Kidney epithelial cell (primary cell): ENCODE measurements at regions not wholly inside any gene's neighbourhood (a gene's known extent, or its start where the extent isn't known, plus 50 kb on each side); places are given as distances from the start of the nearest gene placed in this dataset.

Experiments
- DNase-seq: peaks from one replicate; pipeline ENCODE4 v3.0.0-alpha.2; 2010; ENCODE audit warnings: low read depth
- H3K27me3 ChIP-seq: 2 replicates; pipeline ENCODE4 v1.6.0; 2011; ENCODE audit warnings: low read length; ENCODE audit not compliant: control insufficient read depth, insufficient read depth
- H3K36me3 ChIP-seq: 2 replicates; pipeline ENCODE4 v1.5.1; 2011; ENCODE audit warnings: low read length; ENCODE audit not compliant: control insufficient read depth, insufficient read depth
- H3K4me3 ChIP-seq: 2 replicates; pipeline ENCODE4 v1.5.1; 2011; ENCODE audit warnings: low read depth, mild to moderate bottlenecking, control low read depth, low read length
- CTCF ChIP-seq: IDR thresholded peaks from 2 replicates; pipeline ENCODE4 v1.5.1; 2011; ENCODE audit warnings: mild to moderate bottlenecking, moderate library complexity, low read length, control low read depth, inconsistent platforms; ENCODE audit not compliant: insufficient read depth, poor library complexity, severe bottlenecking

GRCh38 chr3:22745321-22745720, 457.8 kb upstream of the UBE2E2 start:
- Histone ChIP-seq H3K4me3 (no peak overlapping the region), H3K36me3 (no peaks in the 10 kb centered on the region), H3K27me3 (no peaks in the 10 kb centered on the region)
- no peak for DNase-seq
- TF ChIP-seq CTCF = no peak

- Histone ChIP-seq H3K36me3 (no peaks in the 10 kb centered on the region), H3K4me3 (no peak overlapping the region), H3K27me3 (no peaks in the 10 kb centered on the region)
- TF ChIP-seq CTCF = no peak
- no peak for DNase-seq
Observed at GRCh38 chr3:22746221-22746620, 456.9 kb upstream of the UBE2E2 start.

- Histone ChIP-seq H3K36me3 (no peaks in the 10 kb centered on the region), H3K4me3 (no peak overlapping the region), H3K27me3 (no peaks in the 10 kb centered on the region)
- no peak for DNase-seq
- TF ChIP-seq CTCF = no peak
Observed at GRCh38 chr3:22748453-22749045, 454.6 kb upstream of the UBE2E2 start.

GRCh38 chr3:22759636-22760310, 443.4 kb upstream of the UBE2E2 start:
- no peak for DNase-seq
- Histone ChIP-seq H3K36me3 (no peaks in the 10 kb centered on the region), H3K27me3 (no peaks in the 10 kb centered on the region), H3K4me3 (no peak overlapping the region)
- TF ChIP-seq CTCF = no peak

- Histone ChIP-seq H3K36me3 (no peaks in the 10 kb centered on the region), H3K27me3 (no peaks in the 10 kb centered on the region), H3K4me3 (no peak overlapping the region)
- no peak for TF ChIP-seq CTCF
- DNase-seq = no peak
Observed at GRCh38 chr3:22765679-22766078, 437.4 kb upstream of the UBE2E2 start.

- Histone ChIP-seq H3K27me3 (no peaks in the 10 kb centered on the region), H3K36me3 (no peaks in the 10 kb centered on the region), H3K4me3 (no peak overlapping the region)
- DNase-seq = no peak
- TF ChIP-seq CTCF = no peak
Observed at GRCh38 chr3:22777834-22778233, 425.3 kb upstream of the UBE2E2 start.
